Transverse colon (tissue), 4 donors: ENCODE measurements at regions not wholly inside any gene's neighbourhood (a gene's known extent, or its start where the extent isn't known, plus 50 kb on each side); places are given as distances from the start of the nearest gene placed in this dataset.

Experiments used
- DNase-seq: peaks from one replicate; pipeline ENCODE4 v3.0.0-alpha.2; 2019
- H3K27ac ChIP-seq, 4 donors: fragments of 200-600 bp; sonication (generic); 2 replicates each; pipeline ENCODE4 v1.5.1; 2016 to 2018; ENCODE audit warnings: inconsistent platforms in 4 of 4
- H3K27me3 ChIP-seq: fragments of 200-600 bp; sonication (generic); 2 replicates; pipeline ENCODE4 v1.5.1; 2017; ENCODE audit warnings: inconsistent platforms
- H3K36me3 ChIP-seq, 4 donors: fragments of 200-600 bp; sonication (generic); 2 replicates each; pipeline ENCODE4 v1.5.1; 2017 to 2019; ENCODE audit warnings: inconsistent platforms in 4 of 4
- H3K4me1 ChIP-seq, 4 donors: fragments of 200-600 bp; sonication (generic); 2 replicates each; pipeline ENCODE4 v1.5.1; 2017 to 2020; ENCODE audit warnings: inconsistent platforms in 4 of 4
- H3K4me3 ChIP-seq, 4 donors: fragments of 200-600 bp; sonication (generic); 1 replicate in 1 of 4; 2 replicates in 3 of 4; pipeline versions ENCODE4 v1.5.1 to v1.6.1; 2017 to 2019; ENCODE audit warnings: inconsistent platforms in 4 of 4
- H3K9me3 ChIP-seq, 2 donors: fragments of 200-600 bp; sonication (generic); 2 replicates each; pipeline ENCODE4 v1.5.1; 2017 to 2019; ENCODE audit warnings: inconsistent platforms in 2 of 2
- EP300 ChIP-seq: sonication (generic); formaldehyde crosslinking; IDR thresholded peaks from one replicate; pipeline ENCODE4 v1.6.1; 2017; ENCODE audit warnings: antibody characterized with exemption, low read depth
- POLR2A ChIP-seq: fragments of 450-650 bp; IDR thresholded peaks from one replicate; pipeline ENCODE4 v1.6.1; 2016; ENCODE audit warnings: antibody characterized with exemption, mild to moderate bottlenecking, moderate library complexity
- POLR2AphosphoS5 ChIP-seq, 3 donors: sonication (generic); formaldehyde crosslinking; IDR thresholded peaks; one replicate each; pipeline ENCODE4 v1.6.1; 2016; ENCODE audit warnings: antibody characterized with exemption in 3 of 3
- WGBS, 2 donors: methylation state at CpG; one replicate each; pipeline ENCODE4 v1.1.5; 2018; ENCODE audit warnings: low coverage in 1 of 2; 5-methylcytosine and 5-hydroxymethylcytosine counted together
- in situ Hi-C, 4 donors: fragments of 200-750 bp; cut with MboI; loops; one replicate each; pipeline versions ENCODE4 v1.15.0 to v1.15.1; 2017; ENCODE audit warnings: low sequenced_read_pairs in 3 of 4, low pct_ligation_motif_present in 1 of 4, low pct_unique_long_range_greater_than_20kb in 1 of 4
- intact Hi-C: fragments of 100-400 bp; cut with DNase I; formaldehyde crosslinking; loops from one replicate; pipeline ENCODE4 v1.15.1; 2023; ENCODE audit warnings: low total_unique reads
- TF ChIP-seq, protein P1 (sequence below), 5 experiments: fragments of 200-600 bp in 3 of 5; fragments of 450-650 bp in 2 of 5; sonication (generic) in 3 of 5; IDR thresholded peaks; 1 replicate in 2 of 5; 2 replicates in 3 of 5; pipeline ENCODE4 v1.5.1; 2016 to 2017; ENCODE audit warnings: antibody characterized with exemption in 5 of 5, inconsistent platforms in 3 of 5, mild to moderate bottlenecking in 2 of 5, moderate library complexity in 1 of 5

DNA sequence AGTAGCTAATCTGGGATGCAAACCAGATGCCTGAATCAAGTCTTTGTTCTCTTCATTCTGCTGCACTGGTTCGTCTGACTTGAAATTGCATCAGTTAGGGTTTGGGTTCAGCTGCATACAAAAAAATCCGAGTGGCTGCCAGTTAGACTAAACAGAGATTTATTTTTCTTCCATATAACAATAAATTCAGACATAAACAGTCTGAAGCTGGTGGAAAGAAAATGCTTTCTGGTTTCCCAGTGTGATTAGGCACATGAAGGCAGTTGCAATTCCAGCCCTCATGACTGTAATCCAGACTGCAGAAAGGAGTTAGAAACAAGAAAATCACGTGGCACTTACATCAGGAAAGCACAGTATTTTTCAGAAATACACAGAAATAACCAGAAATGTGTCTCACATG is 930.7 kb downstream of the MCTP2 start:
- Histone ChIP-seq H3K4me1 (no peaks in the 10 kb centered on the region), H3K36me3 (no peaks in the 10 kb centered on the region), H3K27ac (peak overlapping the region in 2 of 4 donors; percentile 41 to 56), H3K27me3 (no peaks in the 10 kb centered on the region), H3K4me3 (no peak overlapping the region), H3K9me3 (no peaks in the 10 kb centered on the region)
- DNase-seq = no peak
- WGBS, 2 donors = 20 to 29% methylated on average over 1 to 3 of the region's 3 CpGs
- TF ChIP-seq POLR2A (no peak), EP300 (no peak), POLR2AphosphoS5 (IDR thresholded peaks at IDR 0.05) (no peak)
- TF ChIP-seq, protein P1, sequence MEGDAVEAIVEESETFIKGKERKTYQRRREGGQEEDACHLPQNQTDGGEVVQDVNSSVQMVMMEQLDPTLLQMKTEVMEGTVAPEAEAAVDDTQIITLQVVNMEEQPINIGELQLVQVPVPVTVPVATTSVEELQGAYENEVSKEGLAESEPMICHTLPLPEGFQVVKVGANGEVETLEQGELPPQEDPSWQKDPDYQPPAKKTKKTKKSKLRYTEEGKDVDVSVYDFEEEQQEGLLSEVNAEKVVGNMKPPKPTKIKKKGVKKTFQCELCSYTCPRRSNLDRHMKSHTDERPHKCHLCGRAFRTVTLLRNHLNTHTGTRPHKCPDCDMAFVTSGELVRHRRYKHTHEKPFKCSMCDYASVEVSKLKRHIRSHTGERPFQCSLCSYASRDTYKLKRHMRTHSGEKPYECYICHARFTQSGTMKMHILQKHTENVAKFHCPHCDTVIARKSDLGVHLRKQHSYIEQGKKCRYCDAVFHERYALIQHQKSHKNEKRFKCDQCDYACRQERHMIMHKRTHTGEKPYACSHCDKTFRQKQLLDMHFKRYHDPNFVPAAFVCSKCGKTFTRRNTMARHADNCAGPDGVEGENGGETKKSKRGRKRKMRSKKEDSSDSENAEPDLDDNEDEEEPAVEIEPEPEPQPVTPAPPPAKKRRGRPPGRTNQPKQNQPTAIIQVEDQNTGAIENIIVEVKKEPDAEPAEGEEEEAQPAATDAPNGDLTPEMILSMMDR (IDR thresholded peaks at IDR 0.05) = no peak
- in situ Hi-C loops = no loop called here
- intact Hi-C loops = no loop called here

DNA sequence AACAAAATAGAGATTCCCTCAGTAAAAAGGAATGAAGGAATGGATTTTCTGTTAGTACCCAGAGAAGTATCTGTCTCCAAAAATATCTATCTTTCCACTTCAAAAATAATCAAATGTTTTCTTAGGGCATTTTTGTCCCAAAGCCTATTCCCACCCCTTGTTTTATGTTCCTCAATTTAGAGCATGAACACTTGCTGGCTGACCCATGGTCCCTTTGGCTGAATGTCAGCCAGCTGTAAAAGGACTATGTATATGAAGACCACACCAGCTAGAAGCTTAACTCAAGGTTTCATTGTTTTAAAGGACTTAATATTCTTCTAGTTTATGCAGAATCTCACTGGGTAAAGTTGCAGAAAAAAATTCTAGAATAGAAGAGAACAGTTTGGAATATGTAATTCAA is 931.2 kb downstream of the MCTP2 start:
- Histone ChIP-seq H3K27me3 (no peaks in the 10 kb centered on the region), H3K4me1 (no peaks in the 10 kb centered on the region), H3K36me3 (no peaks in the 10 kb centered on the region), H3K9me3 (no peaks in the 10 kb centered on the region), H3K4me3 (no peak overlapping the region), H3K27ac (peak overlapping the region in 3 of 4 donors; percentile 7 to 56 (median 41))
- DNase-seq = no peak
- intact Hi-C loops (no loop called here), in situ Hi-C loops (no loop called here)
- TF ChIP-seq POLR2AphosphoS5 (IDR thresholded peaks at IDR 0.05) = no peak
- TF ChIP-seq EP300 = no peak
- TF ChIP-seq POLR2A = no peak
- TF ChIP-seq, protein P1 (IDR thresholded peaks at IDR 0.05) = no peak

DNA sequence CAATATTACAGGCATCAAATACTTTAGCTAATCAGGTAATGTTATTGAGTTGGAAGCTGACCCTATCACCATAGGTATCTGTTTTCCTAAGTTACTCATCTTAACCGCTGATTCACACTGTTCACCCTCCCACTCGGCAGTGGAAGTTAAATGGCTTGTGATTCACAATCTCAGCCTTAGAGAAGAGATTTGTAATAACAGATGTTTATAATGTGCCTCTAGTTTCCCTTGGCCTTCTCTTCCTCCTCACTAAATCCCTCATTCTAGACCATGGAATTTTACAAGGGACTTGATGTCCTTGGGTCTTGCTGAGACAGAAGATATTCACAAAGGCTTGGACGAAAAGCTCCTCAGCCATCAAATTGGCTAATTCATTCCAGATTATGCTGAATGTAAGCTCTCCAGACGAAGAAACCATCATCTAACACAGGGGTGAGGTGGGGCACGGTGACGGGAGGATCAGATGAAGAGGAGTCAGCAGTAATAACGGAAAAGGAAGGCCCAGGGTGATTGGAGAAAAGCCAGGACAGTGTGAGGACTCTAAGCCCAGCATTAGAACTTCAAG is 931.7 kb downstream of the MCTP2 start:
- WGBS, 2 donors = 61 to 62% methylated on average over 7 of the region's 7 CpGs
- H3K9me3 ChIP-seq = no peaks in the 10 kb centered on the region
- in situ Hi-C loops = no loop called here
- peak overlapping the region; percentile 7 to 56 (median 44) for H3K27ac ChIP-seq
- intact Hi-C loops = no loop called here
- no peak for TF ChIP-seq POLR2A
- TF ChIP-seq POLR2AphosphoS5 (IDR thresholded peaks at IDR 0.05) = peak in 1 of 3 donors; percentile 28
- no peak for DNase-seq
- H3K4me1 ChIP-seq = no peaks in the 10 kb centered on the region
- no peak overlapping the region for H3K4me3 ChIP-seq
- H3K36me3 ChIP-seq = no peaks in the 10 kb centered on the region
- H3K27me3 ChIP-seq = no peaks in the 10 kb centered on the region

DNA sequence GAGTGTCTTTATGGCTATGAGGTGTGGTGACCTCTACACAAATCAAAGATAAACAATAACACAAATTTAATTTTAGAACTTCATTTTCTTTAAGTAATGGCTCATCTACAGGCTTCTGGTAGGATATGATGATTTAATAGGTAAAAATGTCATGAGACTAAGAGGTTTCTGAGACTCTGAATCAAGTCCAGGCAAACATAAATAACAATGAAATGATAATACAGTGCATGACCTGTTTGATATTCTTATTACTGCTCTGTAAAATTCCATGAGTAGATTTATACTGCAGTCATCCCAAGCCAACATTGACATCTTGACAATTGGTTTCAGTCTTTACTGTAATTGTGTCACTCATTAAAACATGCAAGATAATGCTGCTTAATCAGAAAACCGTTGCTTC is 936.8 kb downstream of the MCTP2 start:
- in situ Hi-C loops = no loop called here
- intact Hi-C loops = no loop called here
- Histone ChIP-seq H3K36me3 (no peaks in the 10 kb centered on the region), H3K27me3 (no peaks in the 10 kb centered on the region), H3K27ac (no peak overlapping the region), H3K4me1 (peaks cover 0 to 10% (median 0%) of the 10 kb centered on the region in 4 donors), H3K9me3 (no peaks in the 10 kb centered on the region), H3K4me3 (no peak overlapping the region)
- TF ChIP-seq, protein P1 (IDR thresholded peaks at IDR 0.05) = no peak
- whole genome bisulfite sequencing, 2 donors = 51 to 67% methylated on average over 1 of the region's 1 CpG
- no peak for DNase-seq

DNA sequence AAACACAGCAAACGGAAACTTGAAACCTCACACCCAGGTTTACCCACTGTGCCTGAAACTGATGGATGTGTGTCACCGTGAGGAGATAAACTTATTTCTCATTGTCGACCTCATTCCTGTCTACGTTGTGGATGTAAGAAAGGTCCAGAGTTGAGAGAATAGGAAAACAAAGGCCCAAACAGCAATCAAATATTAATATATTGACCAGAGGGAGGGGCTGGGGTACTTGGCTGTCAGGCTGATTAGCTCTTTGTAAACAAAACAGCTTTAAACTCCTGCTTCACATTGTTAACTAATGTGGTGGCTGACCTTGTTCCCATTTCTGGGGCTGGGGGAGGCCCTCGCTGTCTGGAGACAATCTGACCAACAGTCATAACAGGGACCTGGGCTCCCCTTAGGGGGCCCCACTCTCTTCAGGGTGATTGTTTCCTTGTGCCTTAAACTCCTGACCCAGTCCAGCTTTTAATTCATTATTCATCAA is 937.6 kb downstream of the MCTP2 start:
- TF ChIP-seq EP300 = no peak
- TF ChIP-seq POLR2A = no peak
- TF ChIP-seq, protein P1 (IDR thresholded peaks at IDR 0.05) = no peak
- no peak for TF ChIP-seq POLR2AphosphoS5 (IDR thresholded peaks at IDR 0.05)
- H3K27me3 ChIP-seq = no peaks in the 10 kb centered on the region
- in situ Hi-C loops (no loop called here), intact Hi-C loops (no loop called here)
- H3K4me3 ChIP-seq = no peak overlapping the region
- H3K4me1 ChIP-seq = peaks cover 0 to 10% (median 0%) of the 10 kb centered on the region in 4 donors
- no peaks in the 10 kb centered on the region for H3K36me3 ChIP-seq
- WGBS, 2 donors = 26 to 40% methylated on average over 4 to 5 of the region's 5 CpGs
- H3K27ac ChIP-seq = peak overlapping the region in 2 of 4 donors; percentile 27 to 66
- DNase-seq = no peak
- no peaks in the 10 kb centered on the region for H3K9me3 ChIP-seq
